HG03439 (cell line): ENCODE measurements at regions not wholly inside any gene's neighbourhood (a gene's known extent, or its start where the extent isn't known, plus 50 kb on each side); places are given as distances from the start of the nearest gene placed in this dataset.
A peak's percentile ranks its signal among the peaks of the same experiment; 100 is the strongest.
"Not testable (repeated sequence)": the region's sequence is repeated elsewhere in the genome, so short reads cannot be mapped to it uniquely, and the experiment has no call there.

ENCODE experiments used
- ATAC-seq: cut with Tn5 transposase; IDR thresholded peaks from one replicate; pipeline ENCODE4 v1.9.1; 2021; ENCODE audit warnings: mild to moderate bottlenecking, moderate library complexity; ENCODE audit not compliant: unreplicated experiment

DNA sequence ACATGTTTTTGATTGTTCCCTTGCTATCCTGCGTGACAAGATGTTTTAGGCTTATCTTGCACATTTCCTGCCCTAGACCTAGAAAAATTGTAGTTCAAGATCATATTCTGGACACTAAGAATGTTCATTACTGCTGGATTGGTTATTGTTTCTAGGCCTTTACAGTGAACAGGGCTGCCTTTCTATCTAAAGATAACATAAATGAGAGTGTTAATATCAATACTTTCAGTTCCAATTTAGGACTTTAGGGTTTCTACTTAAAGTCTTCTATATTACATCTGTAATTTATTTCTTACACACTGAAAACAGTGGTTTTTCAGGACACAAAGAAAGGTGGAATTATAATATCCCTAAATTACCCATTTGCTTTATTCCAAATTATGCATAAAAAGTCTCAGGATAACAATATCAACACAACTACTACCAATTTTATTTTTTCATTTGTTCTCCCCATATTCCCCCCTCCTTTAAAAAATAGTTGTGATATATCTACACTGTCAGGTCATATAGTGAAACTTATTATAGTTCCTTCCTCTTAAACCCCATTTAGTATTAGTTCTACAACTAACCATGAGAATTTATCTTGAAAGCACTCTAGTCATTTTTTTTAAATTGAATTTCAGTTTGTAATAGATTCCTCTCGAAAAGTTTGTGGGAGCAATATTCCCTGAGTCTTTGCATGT lies 293.9 kb upstream of the RIOK2 start:
- ATAC-seq = peak; percentile 73

DNA sequence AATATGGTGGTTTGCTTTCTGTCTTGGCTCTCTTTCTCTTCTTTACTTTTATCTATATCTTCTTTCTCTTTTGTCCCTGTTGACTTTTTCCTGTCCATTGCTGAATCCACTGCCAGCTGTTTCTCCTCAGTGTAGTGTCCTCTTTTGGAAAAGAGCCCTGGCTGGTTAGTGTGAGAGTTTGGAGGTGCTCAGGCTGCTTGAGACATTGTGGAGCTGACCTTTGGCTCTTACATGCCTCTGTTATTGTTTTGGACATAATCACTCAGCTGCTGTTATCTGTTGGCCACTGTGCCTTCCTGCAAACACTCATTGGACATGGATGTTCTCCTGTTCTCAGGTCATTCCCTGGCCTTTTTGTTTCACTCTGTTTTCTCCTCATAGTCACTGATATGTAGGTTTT lies 295.4 kb upstream of the RIOK2 start:
- ATAC-seq = no peak

DNA sequence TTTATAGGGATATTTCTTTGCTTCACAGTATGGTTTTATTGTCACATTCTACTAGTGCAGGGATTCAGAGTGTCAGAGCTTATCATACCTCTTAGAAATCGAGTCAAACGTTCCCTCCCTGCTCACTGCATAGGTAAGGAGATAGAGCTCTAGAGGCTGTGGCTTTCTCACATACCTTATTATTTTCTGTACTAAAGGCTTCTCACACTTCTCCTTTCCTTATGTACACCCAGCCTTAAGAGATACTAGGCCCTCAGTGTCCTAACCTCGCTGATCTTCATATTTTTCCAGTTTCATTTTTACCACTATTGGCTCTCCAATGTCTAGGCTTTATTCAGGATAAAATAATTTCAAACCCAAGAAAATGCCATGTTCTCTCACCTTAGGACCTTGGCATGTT lies 297.3 kb upstream of the RIOK2 start:
- no peak for ATAC-seq

- ATAC-seq = no peak
These were observed 305.1 kb upstream of the RIOK2 start for GRCh38 chr5:97488126-97488668.

DNA sequence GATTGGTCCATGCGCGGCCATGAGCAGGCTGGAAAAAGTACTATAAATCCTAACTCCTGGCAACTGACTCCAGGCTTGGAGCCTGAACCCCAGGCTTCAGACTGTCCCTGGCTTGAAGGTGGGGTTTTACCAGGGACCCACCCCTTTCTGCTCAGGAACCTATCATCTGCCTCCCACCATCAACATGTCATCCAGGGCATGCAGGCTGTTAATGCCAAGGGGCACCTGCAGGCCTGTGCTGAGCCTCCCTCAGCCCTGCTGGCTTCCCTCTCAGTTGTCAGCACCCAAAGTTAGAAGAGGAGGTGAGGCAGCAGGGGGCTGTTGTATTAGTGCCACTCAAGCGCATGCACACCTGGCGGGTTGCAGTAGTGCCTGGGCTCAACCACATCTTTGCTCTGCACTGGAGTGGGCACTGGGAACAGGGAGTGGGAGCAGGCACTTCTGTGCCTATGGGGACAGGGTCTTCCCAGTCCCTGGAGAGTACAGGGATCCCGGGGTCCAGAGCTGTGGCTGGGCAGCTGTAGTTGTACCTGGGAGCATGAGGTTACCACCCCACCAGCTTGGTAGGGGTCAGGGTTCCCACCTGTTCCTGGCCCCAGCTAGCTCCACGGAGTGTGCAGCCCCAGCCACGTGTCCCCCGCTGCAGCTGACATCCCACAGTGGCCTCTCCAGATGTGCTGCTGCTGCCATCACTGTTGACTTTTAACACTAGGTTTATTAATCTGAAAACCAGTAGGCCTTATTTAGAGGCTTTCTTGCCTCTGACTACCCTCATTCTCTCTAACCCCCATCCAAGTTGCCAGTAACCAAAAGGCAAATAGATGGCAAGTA lies 306.2 kb upstream of the RIOK2 start:
- ATAC-seq = no peak

DNA sequence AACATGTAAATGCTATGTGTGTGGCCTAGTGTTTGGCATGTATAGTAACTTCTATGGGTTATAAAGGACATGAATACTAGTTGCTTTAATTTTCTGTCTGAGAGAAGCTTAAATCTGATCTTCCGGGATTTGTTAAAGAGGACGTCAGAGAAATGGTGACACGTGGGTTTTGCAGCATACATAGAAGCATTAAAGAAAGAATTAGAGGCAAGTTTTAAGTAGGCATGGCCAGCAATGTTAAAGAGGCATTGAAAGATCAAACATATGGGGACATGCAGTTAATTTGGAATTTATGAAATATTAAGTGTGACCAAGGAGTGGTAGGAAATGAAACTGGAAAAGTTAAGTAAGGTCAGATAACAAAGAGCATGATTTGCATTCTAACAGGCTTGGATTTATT lies 311.4 kb upstream of the RIOK2 start:
- no peak for ATAC-seq

- ATAC-seq = no peak
These were observed 312.3 kb upstream of the RIOK2 start for GRCh38 chr5:97495301-97495700.

DNA sequence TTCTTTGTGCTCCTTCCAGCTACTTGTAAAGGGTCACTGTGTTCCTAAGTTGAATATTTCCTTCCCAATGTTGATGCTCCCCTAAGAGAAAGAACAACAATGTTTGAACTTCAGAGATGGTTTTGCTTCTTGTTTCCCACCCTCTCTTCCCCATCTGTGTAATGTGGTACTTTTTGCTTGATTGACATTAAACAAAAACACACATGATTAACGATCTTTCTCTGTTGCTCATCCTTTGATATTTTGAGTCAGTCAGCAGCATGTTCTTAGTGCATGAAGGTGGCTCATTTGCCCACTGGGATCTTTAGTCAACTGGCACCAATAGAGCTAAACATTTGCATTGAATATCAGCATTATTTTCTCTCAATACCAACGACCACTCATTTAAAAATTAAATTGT lies 313.0 kb upstream of the RIOK2 start:
- no peak for ATAC-seq

- ATAC-seq = no peak
These were observed 315.6 kb upstream of the RIOK2 start for GRCh38 chr5:97498657-97499056.

GRCh38 chr5:97499605-97500004 lies 316.6 kb upstream of the RIOK2 start:
- no peak for ATAC-seq

DNA sequence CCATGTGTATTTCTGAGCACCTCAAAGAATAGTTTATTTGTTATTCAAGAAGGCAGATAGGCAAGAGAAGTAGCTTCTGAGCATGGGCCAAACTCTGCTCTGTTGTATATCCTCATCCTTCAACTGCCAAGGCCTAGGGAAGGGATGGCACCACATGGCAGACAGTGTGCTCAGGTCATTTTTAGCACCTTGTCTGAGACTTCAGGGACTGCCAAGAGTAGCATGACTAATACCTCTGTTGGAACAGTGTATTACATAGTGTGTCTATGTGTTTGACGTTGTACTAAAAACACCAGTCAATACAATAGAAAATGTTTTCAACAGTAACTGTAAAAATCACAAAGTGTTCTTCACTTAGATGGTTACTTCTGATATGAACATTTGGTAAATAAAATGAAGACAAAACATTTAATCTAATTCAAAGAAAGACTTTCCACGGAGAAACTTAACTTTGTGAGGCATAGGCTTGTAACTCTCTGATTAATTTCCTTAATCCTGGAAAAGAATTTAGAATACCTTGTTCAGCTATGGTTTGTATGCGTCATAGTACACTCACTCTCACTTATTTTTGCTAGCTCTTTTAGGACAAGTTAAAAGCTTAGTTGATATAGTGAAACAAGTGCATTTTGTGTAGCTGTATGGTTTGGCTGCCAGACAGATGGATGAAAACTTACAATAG lies 318.4 kb upstream of the RIOK2 start:
- no peak for ATAC-seq

GRCh38 chr5:97501965-97502305 lies 318.9 kb upstream of the RIOK2 start:
- ATAC-seq = no peak

GRCh38 chr5:97508864-97509263 lies 325.8 kb upstream of the RIOK2 start:
- ATAC-seq = no peak

- not testable (repeated sequence) for ATAC-seq
These were observed 336.5 kb upstream of the RIOK2 start for GRCh38 chr5:97519565-97519964.

GRCh38 chr5:97523336-97523735 lies 340.3 kb upstream of the RIOK2 start:
- ATAC-seq = not testable (repeated sequence)

- no peak for ATAC-seq
These were observed 342.7 kb upstream of the RIOK2 start for GRCh38 chr5:97525780-97526179.

- ATAC-seq = no peak
These were observed 345.9 kb upstream of the RIOK2 start for GRCh38 chr5:97528941-97529340.

GRCh38 chr5:97529354-97529985 lies 346.4 kb upstream of the RIOK2 start:
- ATAC-seq = no peak

DNA sequence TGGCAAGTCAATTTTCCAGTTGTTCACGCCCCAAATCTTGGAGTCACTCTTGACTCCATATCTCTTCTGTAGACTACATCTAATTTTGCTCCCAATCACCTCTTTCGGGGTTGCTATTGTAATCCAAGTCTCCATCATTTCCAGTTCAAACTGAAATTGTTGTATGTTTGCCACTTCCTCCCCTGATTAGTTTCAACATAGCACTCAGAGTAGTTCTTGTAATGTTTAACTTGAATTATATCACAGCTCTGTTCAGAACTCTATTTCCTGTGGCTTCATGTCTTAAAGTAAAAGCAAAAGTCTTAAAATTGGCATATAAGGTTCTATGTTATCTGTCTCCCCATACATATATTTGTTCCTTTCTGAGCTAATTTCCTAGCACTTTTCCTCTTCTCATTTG lies 348.5 kb upstream of the RIOK2 start:
- ATAC-seq = no peak

DNA sequence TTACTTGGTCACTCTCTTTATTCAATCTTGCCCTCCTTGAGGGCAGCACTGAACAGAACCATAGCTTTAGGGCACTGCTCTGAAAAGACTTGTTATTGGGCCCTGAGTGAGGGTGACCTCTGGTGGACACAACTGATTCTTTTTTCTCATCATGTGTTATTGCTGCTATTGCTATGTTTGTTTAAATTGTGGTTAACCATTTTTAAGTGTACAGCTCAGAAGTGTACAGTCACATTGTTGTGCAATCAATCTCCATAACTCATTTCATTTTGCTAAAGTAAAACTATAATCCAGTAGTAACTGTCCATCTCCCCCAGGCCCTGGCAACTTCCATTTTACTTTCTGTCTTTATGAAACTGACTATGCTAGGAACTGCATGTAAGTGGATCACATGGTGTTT lies 351.1 kb upstream of the RIOK2 start:
- peak; percentile 84 for ATAC-seq

DNA sequence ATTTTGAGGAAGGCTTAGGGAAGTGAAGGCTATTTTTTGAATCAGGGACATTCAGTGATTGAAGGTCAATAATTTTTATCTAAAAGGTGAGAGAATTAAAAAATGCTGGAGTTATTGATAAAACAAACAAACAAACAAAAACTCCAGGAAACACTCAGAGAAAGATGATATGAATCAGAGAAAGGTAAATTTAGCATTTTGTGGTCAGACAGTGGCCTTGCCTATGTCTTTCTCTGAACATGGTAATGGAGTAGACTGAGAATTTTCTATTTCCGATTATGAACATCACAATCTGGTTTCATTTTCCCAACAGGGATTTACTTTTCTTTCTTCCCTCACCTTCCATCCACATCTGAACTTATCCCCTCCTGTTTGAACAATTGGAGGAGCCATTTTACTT lies 353.6 kb upstream of the RIOK2 start:
- ATAC-seq = no peak
